8988T (cell line): ENCODE measurements at regions not wholly inside any gene's neighbourhood (a gene's known extent, or its start where the extent isn't known, plus 50 kb on each side); places are given as distances from the start of the nearest gene placed in this dataset.

Experiments
- DNase-seq: peaks from one replicate; pipeline ENCODE4 v3.0.0; 2011

DNA sequence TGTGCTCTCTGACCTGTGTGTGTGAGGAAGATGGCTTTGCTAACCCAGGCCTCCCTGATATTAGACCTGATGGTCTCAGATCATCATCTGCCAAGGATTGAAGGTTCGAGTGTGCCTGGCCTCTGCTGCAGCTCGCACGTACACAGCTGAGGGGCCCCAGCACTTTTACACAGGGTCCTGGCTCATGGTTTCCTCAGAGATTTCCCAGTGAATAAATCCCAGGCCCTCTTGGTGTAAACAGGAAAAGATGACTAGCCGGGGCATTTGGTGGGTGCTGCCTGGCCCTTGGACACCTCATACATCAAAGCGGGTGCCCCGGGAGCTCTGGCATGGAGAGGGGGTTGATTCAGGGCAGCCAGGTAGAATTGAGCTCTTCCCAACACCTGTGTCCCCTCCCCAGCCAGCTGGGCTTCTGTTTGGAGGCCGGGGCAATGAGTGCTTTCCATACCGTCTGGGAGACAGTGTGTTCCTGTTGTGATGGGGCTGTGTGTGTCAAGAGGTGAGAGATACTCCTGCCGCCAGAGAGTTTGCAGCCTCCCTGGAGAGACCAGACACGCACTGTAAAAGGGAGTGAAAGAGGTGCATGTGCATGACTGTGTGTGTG, 72.5 kb upstream of the TLE3 start:
- DNase-seq = no peak

GRCh38 chr15:70169147-70169546, 71.4 kb upstream of the TLE3 start:
- no peak for DNase-seq

GRCh38 chr15:70167155-70167554, 69.4 kb upstream of the TLE3 start:
- no peak for DNase-seq

DNA sequence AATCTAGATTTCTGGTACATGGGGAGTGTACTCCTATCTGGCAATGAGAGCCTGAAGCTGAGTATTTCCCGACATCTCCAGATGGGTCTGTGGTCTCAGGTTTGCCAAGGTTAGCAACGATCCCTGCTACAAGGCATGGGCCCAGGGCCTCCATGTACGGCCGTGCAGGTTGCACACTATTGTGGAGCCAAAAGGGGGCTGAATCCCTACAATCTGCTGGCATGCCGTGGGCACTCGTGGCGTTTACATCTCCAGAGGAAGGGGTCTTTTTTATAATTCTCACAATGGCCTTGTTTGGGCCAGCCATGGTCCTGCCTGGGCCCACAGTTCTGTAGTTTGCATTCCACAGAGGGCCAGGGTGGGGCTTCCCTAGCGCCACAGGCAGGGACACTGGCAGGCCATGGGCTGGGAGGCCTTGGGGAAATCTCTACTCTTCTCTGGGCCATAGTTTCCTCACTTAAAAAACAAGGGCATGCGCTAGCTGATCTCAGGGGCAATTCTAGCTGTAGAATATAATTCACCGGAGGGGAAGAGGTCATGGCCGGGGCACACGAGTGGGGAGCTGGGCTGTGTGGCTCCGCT, 68.9 kb upstream of the TLE3 start:
- DNase-seq = no peak

DNA sequence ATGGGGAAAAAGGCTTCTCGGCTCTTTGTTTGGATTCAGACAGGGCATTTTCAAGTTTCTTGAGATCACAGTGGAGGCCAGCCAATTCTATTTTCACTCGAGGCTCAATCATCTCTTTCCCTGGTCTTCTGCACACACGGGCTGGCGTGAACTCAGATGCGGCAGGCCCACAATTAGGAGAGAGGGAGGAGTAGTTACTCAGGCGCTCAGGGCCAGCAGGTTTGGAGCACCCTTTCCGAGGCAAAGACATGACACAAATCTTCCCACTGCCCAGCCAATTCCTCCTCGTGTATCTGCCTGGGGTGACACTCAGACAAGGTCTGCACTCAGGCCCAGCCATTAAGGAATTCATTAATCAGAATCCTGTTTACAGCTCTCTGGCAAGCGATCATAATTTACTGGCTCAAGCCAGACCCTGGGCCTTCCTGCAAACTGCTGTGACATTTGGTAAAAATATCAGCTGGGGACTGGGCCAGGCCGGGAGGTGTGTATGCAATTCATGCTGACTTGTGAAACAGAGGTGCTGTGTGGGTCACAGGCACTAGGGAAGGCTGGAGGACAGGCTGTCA, 68.1 kb upstream of the TLE3 start:
- no peak for DNase-seq

- DNase-seq = no peak
These were observed 67.4 kb upstream of the TLE3 start for GRCh38 chr15:70164910-70165715.

DNA sequence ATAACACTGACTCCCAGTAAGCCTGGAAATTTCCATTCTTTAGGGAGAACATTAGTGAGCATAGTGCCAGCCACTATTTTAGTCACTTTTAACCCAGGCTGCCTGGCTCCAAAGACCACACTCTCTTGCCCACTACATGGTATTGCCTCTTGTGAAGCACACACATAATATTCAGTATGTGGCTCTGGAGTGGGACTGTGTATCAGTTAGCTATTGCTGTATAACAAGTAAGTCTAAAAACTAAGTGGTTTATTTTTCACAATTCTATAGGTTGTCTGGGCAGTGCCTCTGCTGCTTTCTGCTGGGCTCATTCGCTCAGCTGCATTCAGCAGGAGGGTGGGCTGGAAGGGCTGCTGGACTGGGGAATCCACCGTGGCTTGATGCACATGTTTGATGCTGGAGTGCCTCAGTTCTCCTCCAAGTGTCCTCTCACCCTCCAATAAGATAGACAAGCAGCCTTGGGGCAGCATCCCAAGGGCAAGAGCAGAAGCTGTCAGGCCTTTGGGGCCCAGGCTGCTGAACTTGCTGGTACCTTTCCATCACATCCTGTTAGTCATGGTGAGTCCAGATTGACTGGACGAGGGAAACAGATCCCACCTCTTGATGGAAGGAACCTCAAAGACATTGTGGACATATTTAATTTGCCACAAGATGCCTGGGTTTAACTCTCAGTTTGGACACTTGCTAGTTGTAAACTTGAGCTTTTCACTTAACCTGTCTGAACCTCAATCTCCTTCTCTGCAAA, 66.6 kb upstream of the TLE3 start:
- DNase-seq = no peak

GRCh38 chr15:70160803-70161565, 63.3 kb upstream of the TLE3 start:
- no peak for DNase-seq

DNA sequence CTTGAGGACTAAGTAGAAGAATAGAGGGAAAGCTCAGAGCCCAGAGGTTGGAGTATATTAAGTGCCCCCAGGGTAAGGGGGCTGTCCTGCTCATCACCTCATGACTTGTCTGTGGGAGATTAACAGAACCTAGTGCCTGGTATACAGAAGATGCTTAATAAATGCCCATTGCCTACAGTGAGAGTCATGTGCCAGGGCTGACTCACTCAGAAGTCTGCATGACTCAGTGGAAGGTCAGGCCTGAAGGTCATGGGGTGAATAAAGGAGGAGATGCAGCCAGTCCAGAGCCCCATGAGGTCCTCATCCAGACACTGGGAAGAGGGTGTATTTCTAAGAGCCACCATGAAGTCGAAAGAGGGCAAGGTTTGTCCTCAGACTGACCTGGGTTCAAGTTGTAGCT, 62.5 kb upstream of the TLE3 start:
- no peak for DNase-seq

DNA sequence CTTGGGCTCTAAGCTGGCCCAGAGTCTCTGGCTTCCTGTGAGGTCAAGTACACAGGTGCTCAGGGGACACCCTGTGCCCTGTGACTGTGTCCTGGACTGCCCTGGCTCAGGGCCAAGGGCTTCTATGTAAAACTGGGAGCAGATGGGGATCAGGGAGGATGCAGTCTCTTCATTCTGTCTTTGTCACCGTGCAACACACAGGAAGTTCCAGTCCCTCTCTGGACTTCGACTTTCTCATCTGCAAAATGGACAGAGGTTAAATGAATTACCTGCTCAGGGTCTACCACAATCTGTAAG, 61.9 kb upstream of the TLE3 start:
- DNase-seq = no peak

GRCh38 chr15:70159001-70159712, 61.4 kb upstream of the TLE3 start:
- no peak for DNase-seq

DNA sequence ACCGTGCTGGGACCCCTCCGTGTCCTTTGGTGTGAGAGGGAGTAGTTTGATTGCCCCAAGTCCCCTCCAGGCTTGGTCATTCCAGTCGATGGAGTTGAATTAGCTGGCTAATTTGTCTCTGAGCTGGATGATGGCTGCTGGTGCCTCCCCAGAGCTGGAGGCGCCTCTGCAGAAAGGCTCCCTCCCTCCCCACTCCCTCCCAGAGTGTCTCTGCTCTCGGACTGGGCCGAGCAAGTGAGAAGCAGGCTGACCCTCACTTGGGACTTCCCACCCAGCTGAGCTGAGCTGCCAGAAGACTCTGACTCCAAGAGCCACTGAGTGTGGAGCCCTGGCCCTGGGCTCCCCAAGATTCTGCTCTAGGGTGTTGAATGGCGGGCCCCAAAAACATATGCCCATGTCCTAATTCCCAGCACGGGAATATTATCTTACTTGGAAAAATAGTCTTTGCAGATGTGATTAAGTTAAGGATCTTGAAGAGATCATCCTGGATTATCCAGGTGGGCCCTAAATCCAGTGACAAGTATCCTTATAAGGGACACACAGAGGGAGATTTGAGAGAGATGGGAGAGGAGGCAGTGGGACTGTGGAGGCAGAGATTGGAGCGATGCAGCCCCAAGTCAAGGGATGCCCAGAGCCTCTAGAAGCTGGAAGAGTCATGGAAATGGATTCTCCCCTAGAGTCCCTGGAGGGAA, 60.7 kb upstream of the TLE3 start:
- no peak for DNase-seq

DNA sequence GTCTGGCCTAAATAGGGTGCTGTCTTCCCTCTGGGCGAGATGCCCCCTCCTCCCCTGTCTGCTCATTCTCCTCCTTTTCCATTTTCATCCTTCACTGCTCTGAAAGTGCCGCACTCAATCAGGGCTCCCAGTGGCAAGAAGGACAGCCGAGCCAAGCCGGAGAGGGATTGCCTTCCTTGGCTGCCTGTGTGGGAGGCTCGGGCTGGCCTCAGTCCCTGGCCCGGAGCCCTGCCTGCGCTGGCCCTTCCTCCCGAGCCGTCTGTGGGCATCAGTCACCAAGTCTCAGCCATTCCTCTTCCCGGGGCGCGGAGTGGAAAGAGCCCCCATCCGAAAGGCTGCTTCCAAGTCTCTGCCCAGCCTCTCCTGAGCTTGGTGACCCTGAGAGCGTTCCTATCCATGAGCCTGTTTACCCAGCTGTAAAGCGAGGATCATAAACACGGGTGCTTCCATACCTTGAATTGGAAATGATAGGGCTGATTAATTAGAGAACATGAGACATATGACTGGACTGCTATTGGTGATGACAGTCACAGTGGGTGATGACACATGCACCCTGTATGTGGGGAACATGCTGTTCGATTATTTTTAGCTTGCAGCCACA, 59.1 kb upstream of the TLE3 start:
- no peak for DNase-seq

GRCh38 chr15:70154718-70155347, 57.1 kb upstream of the TLE3 start:
- DNase-seq = no peak

- no peak for DNase-seq
These were observed 56.4 kb upstream of the TLE3 start for GRCh38 chr15:70153921-70154717.

DNA sequence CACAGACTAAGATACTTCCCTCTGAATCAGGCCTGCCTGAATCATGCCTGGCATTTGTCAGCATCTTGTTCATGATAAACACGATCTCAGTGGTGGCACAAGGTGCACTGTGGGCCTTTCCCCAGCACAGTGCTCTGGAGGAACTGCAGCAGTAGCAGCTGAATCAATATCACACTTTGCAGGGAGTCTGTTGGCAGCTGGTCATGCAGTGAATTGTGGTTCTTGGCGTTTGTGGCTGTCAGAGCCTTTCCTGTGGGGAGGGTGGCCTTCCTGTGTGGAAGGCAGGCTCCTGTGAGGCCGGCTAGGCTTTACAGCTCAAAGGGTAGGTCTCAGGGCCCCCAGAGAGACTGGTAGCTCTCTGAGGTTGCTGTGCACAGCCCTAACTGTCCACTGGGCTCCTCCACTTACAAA, 54.4 kb upstream of the TLE3 start:
- no peak for DNase-seq

DNA sequence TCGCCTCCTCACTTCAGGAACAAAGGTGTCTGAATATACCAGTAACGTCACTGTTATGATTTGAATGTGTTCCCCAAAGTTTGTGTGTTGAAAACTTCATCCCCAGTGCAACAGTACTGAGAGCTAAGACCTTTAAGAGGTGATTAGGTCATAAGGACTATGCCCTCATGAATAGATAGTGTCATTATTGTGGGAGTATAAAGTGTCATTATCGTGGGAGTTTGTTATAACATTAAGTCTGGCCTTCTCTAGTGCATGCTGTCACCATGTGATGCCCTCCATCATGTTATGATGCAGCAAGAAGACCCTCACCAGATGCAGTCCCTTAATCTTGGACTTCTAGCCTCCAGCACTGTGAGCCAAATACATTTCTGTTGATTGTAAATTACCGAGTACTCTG, 53.7 kb upstream of the TLE3 start:
- DNase-seq = no peak

GRCh38 chr15:70151003-70151402, 53.3 kb upstream of the TLE3 start:
- DNase-seq = no peak

GRCh38 chr15:70150405-70150747, 52.7 kb upstream of the TLE3 start:
- no peak for DNase-seq
